ENCODE measurements at regions not wholly inside any gene's neighbourhood (a gene's known extent, or its start where the extent isn't known, plus 50 kb on each side); places are given as distances from the start of the nearest gene placed in this dataset.

- peak; percentile 76 for DNase-seq
These were observed 59.7 kb upstream of the KBTBD8 start for GRCh38 chr3:66938338-66938963.

GRCh38 chr3:66948041-66948440 lies 50.1 kb upstream of the KBTBD8 start:
- no peak for DNase-seq
